ENCODE measurements at regions not wholly inside any gene's neighbourhood (a gene's known extent, or its start where the extent isn't known, plus 50 kb on each side); places are given as distances from the start of the nearest gene placed in this dataset.

DNA sequence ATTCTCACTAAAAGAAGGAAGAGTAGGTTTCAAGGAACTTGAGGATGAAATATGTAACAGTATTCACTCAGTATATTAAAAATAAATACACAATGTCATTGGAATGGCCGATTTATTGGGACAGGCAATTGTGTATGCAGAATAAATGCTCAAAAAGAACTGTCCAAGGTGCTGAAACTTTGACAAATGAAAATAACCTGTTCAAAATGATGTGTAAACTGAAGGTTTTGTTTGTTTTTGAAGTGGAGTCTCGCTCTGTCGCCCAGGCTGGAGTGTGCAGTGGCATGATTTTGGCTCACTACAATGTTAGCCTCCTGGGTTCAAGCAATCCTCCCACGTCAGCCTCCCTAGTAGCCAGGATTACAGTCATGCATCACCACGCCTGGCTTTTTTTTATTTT lies 318.7 kb upstream of the RBFOX1 start:
- TF ChIP-seq, protein P1, sequence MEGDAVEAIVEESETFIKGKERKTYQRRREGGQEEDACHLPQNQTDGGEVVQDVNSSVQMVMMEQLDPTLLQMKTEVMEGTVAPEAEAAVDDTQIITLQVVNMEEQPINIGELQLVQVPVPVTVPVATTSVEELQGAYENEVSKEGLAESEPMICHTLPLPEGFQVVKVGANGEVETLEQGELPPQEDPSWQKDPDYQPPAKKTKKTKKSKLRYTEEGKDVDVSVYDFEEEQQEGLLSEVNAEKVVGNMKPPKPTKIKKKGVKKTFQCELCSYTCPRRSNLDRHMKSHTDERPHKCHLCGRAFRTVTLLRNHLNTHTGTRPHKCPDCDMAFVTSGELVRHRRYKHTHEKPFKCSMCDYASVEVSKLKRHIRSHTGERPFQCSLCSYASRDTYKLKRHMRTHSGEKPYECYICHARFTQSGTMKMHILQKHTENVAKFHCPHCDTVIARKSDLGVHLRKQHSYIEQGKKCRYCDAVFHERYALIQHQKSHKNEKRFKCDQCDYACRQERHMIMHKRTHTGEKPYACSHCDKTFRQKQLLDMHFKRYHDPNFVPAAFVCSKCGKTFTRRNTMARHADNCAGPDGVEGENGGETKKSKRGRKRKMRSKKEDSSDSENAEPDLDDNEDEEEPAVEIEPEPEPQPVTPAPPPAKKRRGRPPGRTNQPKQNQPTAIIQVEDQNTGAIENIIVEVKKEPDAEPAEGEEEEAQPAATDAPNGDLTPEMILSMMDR (IDR thresholded peaks at IDR 0.05 in 4 of 5, conservative IDR thresholded peaks at IDR 0.05 in 1 of 5) = no peak
- no peak for TF ChIP-seq POLR2A (IDR thresholded peaks at IDR 0.05)
